Neuron (in vitro differentiated cells): ENCODE measurements at regions not wholly inside any gene's neighbourhood (a gene's known extent, or its start where the extent isn't known, plus 50 kb on each side); places are given as distances from the start of the nearest gene placed in this dataset.

Experiments used
- H2AFZ ChIP-seq: one replicate; pipeline ENCODE4 v1.6.1; 2013; ENCODE audit warnings: low read depth, mild to moderate bottlenecking, inconsistent platforms, low read length, moderate library complexity
- H3K27me3 ChIP-seq: one replicate; pipeline ENCODE4 v1.6.1; 2013; ENCODE audit warnings: low read length; ENCODE audit not compliant: insufficient read depth
- H3K36me3 ChIP-seq: one replicate; pipeline ENCODE4 v1.6.1; 2013; ENCODE audit warnings: low read length; ENCODE audit not compliant: insufficient read depth
- H3K4me1 ChIP-seq: one replicate; pipeline ENCODE4 v1.6.1; 2013; ENCODE audit warnings: low read length; ENCODE audit not compliant: insufficient read depth
- H3K4me3 ChIP-seq: 2 replicates; pipeline ENCODE4 v1.5.1; 2013; ENCODE audit warnings: mild to moderate bottlenecking, low read length, moderate library complexity
- H3K9me3 ChIP-seq: one replicate; pipeline ENCODE4 v1.6.1; 2013; ENCODE audit warnings: low read length

DNA sequence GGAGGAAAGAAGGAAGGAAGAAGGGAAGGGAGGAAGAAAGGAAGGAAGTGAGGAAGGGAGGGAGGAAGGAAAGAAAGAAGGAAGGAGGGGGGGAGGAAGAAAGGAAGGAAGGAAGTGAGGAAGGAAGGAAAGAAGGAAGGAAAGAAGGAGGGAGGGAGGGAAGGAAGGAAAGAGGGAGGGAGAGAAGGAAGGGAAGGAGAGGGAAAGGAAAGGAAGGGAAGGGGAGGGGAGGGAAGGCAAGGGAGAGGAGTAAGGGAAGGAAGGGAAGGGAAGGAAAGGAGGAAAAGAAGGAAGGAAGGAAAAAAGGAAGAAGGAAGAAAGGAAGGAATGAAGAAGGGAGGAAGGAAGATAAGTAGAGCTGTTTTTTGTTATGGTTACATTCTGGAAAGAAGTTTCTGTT, 141.2 kb downstream of the LRRC3B start:
- Histone ChIP-seq H3K4me1 (no peaks in the 10 kb centered on the region), H2AFZ (no peak overlapping the region), H3K4me3 (no peak overlapping the region), H3K9me3 (no peaks in the 10 kb centered on the region), H3K27me3 (no peaks in the 10 kb centered on the region), H3K36me3 (no peaks in the 10 kb centered on the region)

GRCh38 chr3:26766031-26766430, 143.5 kb downstream of the LRRC3B start:
- Histone ChIP-seq H3K4me1 (no peaks in the 10 kb centered on the region), H3K36me3 (no peaks in the 10 kb centered on the region), H3K27me3 (no peaks in the 10 kb centered on the region), H3K9me3 (no peaks in the 10 kb centered on the region), H2AFZ (no peak overlapping the region), H3K4me3 (no peak overlapping the region)

- no peaks in the 10 kb centered on the region for H3K9me3 ChIP-seq
Measured at GRCh38 chr3:26768068-26768651, 145.6 kb downstream of the LRRC3B start.

GRCh38 chr3:26799679-26800317, 177.2 kb downstream of the LRRC3B start:
- Histone ChIP-seq H3K9me3 (no peaks in the 10 kb centered on the region), H2AFZ (no peak overlapping the region), H3K4me3 (no peak overlapping the region), H3K36me3 (no peaks in the 10 kb centered on the region), H3K4me1 (no peaks in the 10 kb centered on the region), H3K27me3 (no peaks in the 10 kb centered on the region)

More at GRCh38 chr3:26768068-26768651, 145.6 kb downstream of the LRRC3B start:
- H3K4me3 ChIP-seq, result no peak overlapping the region
- no peaks in the 10 kb centered on the region for H3K4me1 ChIP-seq
- no peak overlapping the region for H2AFZ ChIP-seq
- no peaks in the 10 kb centered on the region for H3K27me3 ChIP-seq
- no peaks in the 10 kb centered on the region for H3K36me3 ChIP-seq

DNA sequence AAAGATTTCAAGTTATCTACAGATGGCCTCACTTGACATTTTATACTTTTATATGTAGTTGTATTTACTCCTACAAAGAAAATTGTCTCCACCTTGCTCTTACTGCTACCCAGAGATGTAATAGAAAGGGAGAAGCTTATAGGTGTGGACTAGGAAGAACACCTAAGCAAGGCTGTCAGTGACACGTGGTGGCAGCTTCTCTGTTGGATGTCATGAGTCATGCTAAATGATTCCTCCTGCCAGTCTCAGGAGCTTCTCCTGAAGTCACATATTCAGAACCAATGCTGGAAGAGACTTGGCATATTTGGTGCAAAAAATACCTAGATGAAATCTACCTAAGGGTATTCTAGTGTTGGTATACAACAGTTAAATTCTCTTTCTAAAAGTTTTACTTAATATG, 184.7 kb downstream of the LRRC3B start:
- Histone ChIP-seq H3K4me3 (no peak overlapping the region), H3K36me3 (no peaks in the 10 kb centered on the region), H3K9me3 (no peaks in the 10 kb centered on the region), H3K4me1 (no peaks in the 10 kb centered on the region), H2AFZ (no peak overlapping the region), H3K27me3 (no peaks in the 10 kb centered on the region)

DNA sequence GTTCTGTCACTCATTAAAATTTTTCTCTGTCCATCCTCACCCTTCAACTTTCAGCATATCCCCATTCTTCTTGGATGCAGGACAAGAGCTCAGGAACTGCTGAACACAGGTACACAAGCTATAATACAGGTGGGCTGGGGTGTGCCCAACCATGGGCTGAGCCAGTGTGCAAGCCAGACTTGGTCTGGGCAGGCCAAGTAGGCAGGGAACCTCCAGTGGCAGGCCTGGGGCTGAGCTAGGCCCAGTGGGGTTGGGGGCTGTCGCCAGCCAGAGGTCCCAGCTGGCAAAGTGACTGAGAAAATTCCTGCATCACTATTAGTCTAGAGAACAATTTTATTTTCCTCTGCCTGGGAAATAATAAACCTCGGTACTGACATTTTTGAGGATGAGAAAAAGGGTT, 202.9 kb downstream of the LRRC3B start:
- H3K9me3 ChIP-seq, result no peaks in the 10 kb centered on the region
- no peak overlapping the region for H3K4me3 ChIP-seq
- no peaks in the 10 kb centered on the region for H3K36me3 ChIP-seq
- H2AFZ ChIP-seq, result no peak overlapping the region
- H3K4me1 ChIP-seq, result no peaks in the 10 kb centered on the region
- H3K27me3 ChIP-seq, result no peaks in the 10 kb centered on the region

- no peaks in the 10 kb centered on the region for H3K4me1 ChIP-seq
- H2AFZ ChIP-seq, result no peak overlapping the region
- no peaks in the 10 kb centered on the region for H3K36me3 ChIP-seq
- no peak overlapping the region for H3K4me3 ChIP-seq
- no peaks in the 10 kb centered on the region for H3K9me3 ChIP-seq
- no peaks in the 10 kb centered on the region for H3K27me3 ChIP-seq
Measured at GRCh38 chr3:26827169-26827568, 204.6 kb downstream of the LRRC3B start.

GRCh38 chr3:26838026-26838425, 215.5 kb downstream of the LRRC3B start:
- Histone ChIP-seq H3K9me3 (no peaks in the 10 kb centered on the region), H3K27me3 (no peaks in the 10 kb centered on the region), H3K4me1 (peaks cover 5% of the 10 kb centered on the region), H3K36me3 (no peaks in the 10 kb centered on the region), H2AFZ (no peak overlapping the region), H3K4me3 (no peak overlapping the region)

GRCh38 chr3:26839001-26839400, 216.4 kb downstream of the LRRC3B start:
- no peaks in the 10 kb centered on the region for H3K27me3 ChIP-seq
- no peak overlapping the region for H3K4me3 ChIP-seq
- H2AFZ ChIP-seq, result no peak overlapping the region
- H3K9me3 ChIP-seq, result no peaks in the 10 kb centered on the region
- H3K36me3 ChIP-seq, result no peaks in the 10 kb centered on the region
- H3K4me1 ChIP-seq, result peaks cover 5% of the 10 kb centered on the region

- Histone ChIP-seq H2AFZ (no peak overlapping the region), H3K36me3 (no peaks in the 10 kb centered on the region), H3K27me3 (no peaks in the 10 kb centered on the region), H3K9me3 (no peaks in the 10 kb centered on the region), H3K4me3 (no peak overlapping the region), H3K4me1 (peaks cover 5% of the 10 kb centered on the region)
Measured at GRCh38 chr3:26840272-26840870, 217.8 kb downstream of the LRRC3B start.

GRCh38 chr3:26845194-26845593, 222.6 kb downstream of the LRRC3B start:
- no peaks in the 10 kb centered on the region for H3K9me3 ChIP-seq
- H3K27me3 ChIP-seq, result no peaks in the 10 kb centered on the region
- H3K36me3 ChIP-seq, result no peaks in the 10 kb centered on the region
- peaks cover 3% of the 10 kb centered on the region for H3K4me1 ChIP-seq
- no peak overlapping the region for H3K4me3 ChIP-seq
- H2AFZ ChIP-seq, result no peak overlapping the region

GRCh38 chr3:26847680-26848079, 225.1 kb downstream of the LRRC3B start:
- Histone ChIP-seq H2AFZ (no peak overlapping the region), H3K27me3 (no peaks in the 10 kb centered on the region), H3K36me3 (no peaks in the 10 kb centered on the region), H3K4me1 (no peaks in the 10 kb centered on the region), H3K9me3 (no peaks in the 10 kb centered on the region), H3K4me3 (no peak overlapping the region)

DNA sequence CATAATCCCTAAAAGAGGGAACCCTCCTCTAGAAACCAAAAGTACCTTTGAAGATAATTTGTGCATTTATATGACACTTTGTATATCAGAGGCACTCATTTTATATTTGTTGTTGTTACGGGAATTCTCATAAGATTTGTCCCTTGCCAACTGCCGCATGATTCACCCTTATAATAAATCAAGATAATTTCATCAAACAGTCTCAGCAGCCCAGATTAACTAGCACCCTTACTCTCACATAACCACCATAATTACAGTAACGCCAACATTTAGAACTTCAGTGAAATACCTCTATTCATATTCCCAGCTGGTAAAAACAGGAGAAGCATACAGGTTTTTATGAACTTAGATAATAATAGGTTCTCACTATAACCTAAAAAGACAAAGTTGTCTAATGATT, 271.9 kb downstream of the LRRC3B start:
- Histone ChIP-seq H3K27me3 (no peaks in the 10 kb centered on the region), H3K9me3 (no peaks in the 10 kb centered on the region), H2AFZ (no peak overlapping the region), H3K4me1 (no peaks in the 10 kb centered on the region), H3K36me3 (no peaks in the 10 kb centered on the region), H3K4me3 (no peak overlapping the region)
